HEK293 (cell line): ENCODE measurements at regions not wholly inside any gene's neighbourhood (a gene's known extent, or its start where the extent isn't known, plus 50 kb on each side); places are given as distances from the start of the nearest gene placed in this dataset.

Experiments used
- ATF2 ChIP-seq: fragments of 450-650 bp; formaldehyde crosslinking; IDR thresholded peaks from 2 replicates; pipeline ENCODE4 v1.5.1; 2016; ENCODE audit warnings: missing biosample characterization, missing genetic modification characterization, low read depth
- CTCF ChIP-seq: fragments of 450-650 bp; formaldehyde crosslinking; IDR thresholded peaks from 2 replicates; pipeline ENCODE4 v1.5.1; 2016; ENCODE audit warnings: missing biosample characterization, missing genetic modification characterization
- ELK4 ChIP-seq: IDR thresholded peaks from 2 replicates; pipeline ENCODE4 v1.6.1; 2011; ENCODE audit warnings: mild to moderate bottlenecking, low read depth, low read length, borderline replicate concordance
- GLI2 ChIP-seq: fragments of 450-650 bp; formaldehyde crosslinking; IDR thresholded peaks from 2 replicates; pipeline ENCODE4; 2017; ENCODE audit warnings: missing biosample characterization, missing genetic modification characterization, low read depth, borderline replicate concordance
- GLI4 ChIP-seq: fragments of 450-650 bp; formaldehyde crosslinking; IDR thresholded peaks from 2 replicates; pipeline ENCODE4 v1.5.1; 2016; ENCODE audit warnings: missing biosample characterization, missing genetic modification characterization
- HIC1 ChIP-seq: fragments of 450-650 bp; formaldehyde crosslinking; IDR thresholded peaks from 2 replicates; pipeline ENCODE4 v1.5.1; 2016; ENCODE audit warnings: missing biosample characterization, missing genetic modification characterization
- HOXD13 ChIP-seq: sonication (generic); formaldehyde crosslinking; IDR thresholded peaks from 2 replicates; pipeline ENCODE4 v1.8.0; 2022; ENCODE audit warnings: missing genetic modification reagents, borderline replicate concordance
- KLF16 ChIP-seq: fragments of 450-650 bp; formaldehyde crosslinking; IDR thresholded peaks from 2 replicates; pipeline ENCODE4 v1.5.1; 2017; ENCODE audit warnings: missing biosample characterization, missing genetic modification characterization
- KLF7 ChIP-seq: fragments of 450-650 bp; formaldehyde crosslinking; IDR thresholded peaks from 2 replicates; pipeline ENCODE4 v1.5.1; 2016; ENCODE audit warnings: missing biosample characterization, missing genetic modification characterization, borderline replicate concordance
- MYNN ChIP-seq: fragments of 450-650 bp; formaldehyde crosslinking; IDR thresholded peaks from 2 replicates; pipeline ENCODE4 v1.5.1; 2016; ENCODE audit warnings: missing biosample characterization, missing genetic modification characterization, borderline replicate concordance
- SCRT2 ChIP-seq: fragments of 450-650 bp; formaldehyde crosslinking; IDR thresholded peaks from 2 replicates; pipeline ENCODE4 v1.5.1; 2016; ENCODE audit warnings: missing biosample characterization, missing genetic modification characterization
- SP2 ChIP-seq: fragments of 450-650 bp; formaldehyde crosslinking; IDR thresholded peaks from 2 replicates; pipeline ENCODE4 v1.5.1; 2016; ENCODE audit warnings: missing biosample characterization, missing genetic modification characterization
- SP7 ChIP-seq: fragments of 450-650 bp; formaldehyde crosslinking; IDR thresholded peaks from 2 replicates; pipeline ENCODE4 v1.5.1; 2016; ENCODE audit warnings: missing biosample characterization, missing genetic modification characterization
- ZBTB11 ChIP-seq: fragments of 450-650 bp; formaldehyde crosslinking; conservative IDR thresholded peaks from 2 replicates; pipeline ENCODE4 v1.5.1; 2016; ENCODE audit warnings: low read depth, missing biosample characterization, missing genetic modification characterization
- ZBTB8A ChIP-seq: fragments of 450-650 bp; formaldehyde crosslinking; IDR thresholded peaks from 2 replicates; pipeline ENCODE4 v1.5.1; 2016; ENCODE audit warnings: missing biosample characterization, missing genetic modification characterization
- ZNF146 ChIP-seq: fragments of 450-650 bp; formaldehyde crosslinking; IDR thresholded peaks from 2 replicates; pipeline ENCODE4 v1.5.1; 2016; ENCODE audit warnings: missing biosample characterization, missing genetic modification characterization
- ZNF169 ChIP-seq: fragments of 450-650 bp; formaldehyde crosslinking; IDR thresholded peaks from 2 replicates; pipeline ENCODE4 v1.5.1; 2016; ENCODE audit warnings: missing biosample characterization, missing genetic modification characterization
- ZNF18 ChIP-seq: fragments of 450-650 bp; formaldehyde crosslinking; IDR thresholded peaks from 2 replicates; pipeline ENCODE4 v1.5.1; 2016; ENCODE audit warnings: missing biosample characterization, missing genetic modification characterization
- ZNF341 ChIP-seq: fragments of 450-650 bp; formaldehyde crosslinking; IDR thresholded peaks from 2 replicates; pipeline ENCODE4; 2016; ENCODE audit warnings: low read depth, missing biosample characterization, missing genetic modification characterization
- ZNF394 ChIP-seq: fragments of 450-650 bp; formaldehyde crosslinking; IDR thresholded peaks from 2 replicates; pipeline ENCODE4 v1.5.1; 2016; ENCODE audit warnings: missing biosample characterization, missing genetic modification characterization, mild to moderate bottlenecking, moderate library complexity, borderline replicate concordance
- ZNF48 ChIP-seq: fragments of 450-650 bp; formaldehyde crosslinking; IDR thresholded peaks from 2 replicates; pipeline ENCODE4 v1.5.1; 2016; ENCODE audit warnings: missing biosample characterization, missing genetic modification characterization
- ZNF548 ChIP-seq: fragments of 450-650 bp; formaldehyde crosslinking; IDR thresholded peaks from 2 replicates; pipeline ENCODE4 v1.5.1; 2016; ENCODE audit warnings: missing biosample characterization, missing genetic modification characterization
- ZNF555 ChIP-seq: fragments of 450-650 bp; formaldehyde crosslinking; conservative IDR thresholded peaks from 2 replicates; pipeline ENCODE4 v1.5.1; 2017; ENCODE audit warnings: missing biosample characterization, mild to moderate bottlenecking, missing genetic modification characterization, inconsistent platforms
- ZNF571 ChIP-seq: fragments of 450-650 bp; formaldehyde crosslinking; IDR thresholded peaks from 2 replicates; pipeline ENCODE4 v1.5.0; 2017; ENCODE audit warnings: missing biosample characterization, missing genetic modification characterization
- ZNF621 ChIP-seq: fragments of 450-650 bp; formaldehyde crosslinking; IDR thresholded peaks from 2 replicates; pipeline ENCODE4 v1.5.1; 2017; ENCODE audit warnings: missing biosample characterization, missing genetic modification characterization
- ZNF639 ChIP-seq: fragments of 450-650 bp; formaldehyde crosslinking; IDR thresholded peaks from 2 replicates; pipeline ENCODE4 v1.5.1; 2016; ENCODE audit warnings: missing biosample characterization, missing genetic modification characterization
- ZNF658 ChIP-seq: fragments of 450-650 bp; formaldehyde crosslinking; IDR thresholded peaks from 2 replicates; pipeline ENCODE4; 2016; ENCODE audit warnings: missing biosample characterization, missing genetic modification characterization
- ZNF747 ChIP-seq: fragments of 450-650 bp; formaldehyde crosslinking; IDR thresholded peaks from 2 replicates; pipeline ENCODE4 v1.5.1; 2016; ENCODE audit warnings: missing biosample characterization, missing genetic modification characterization

GRCh38 chr9:79799691-79800335, 228.0 kb downstream of the TLE4 start (continued):
- TF ChIP-seq HIC1 (no peak), ZBTB8A (tag by site-specific recombination) (peak; percentile 61), GLI4 (tag by site-specific recombination) (no peak), ZNF658 (tag by site-specific recombination) (no peak), ZNF341 (no peak), ZNF621 (tag by site-specific recombination) (no peak), CTCF (tag by site-specific recombination) (no peak), KLF16 (no peak), GLI2 (tag by site-specific recombination) (0 out of 2 replicates have a peak, but pooled peaks have one; percentile 31), ZNF571 (tag by site-specific recombination) (no peak), ZNF394 (tag by site-specific recombination) (no peak), ZNF639 (tag by site-specific recombination) (no peak), ELK4 (no peak), ZNF747 (tag by site-specific recombination) (no peak), ZNF548 (no peak), ZNF18 (no peak), ZNF146 (tag by site-specific recombination) (no peak), SCRT2 (tag by site-specific recombination) (peak; percentile 81), SP2 (tag by site-specific recombination) (no peak), ZNF169 (tag by site-specific recombination) (no peak), ATF2 (tag by site-specific recombination) (no peak), SP7 (tag by site-specific recombination) (no peak), HOXD13 (CRISPR knock-in tag) (no peak), MYNN (no peak), KLF7 (no peak), ZNF555 (tag by site-specific recombination) (no peak), ZBTB11 (no peak), ZNF48 (tag by site-specific recombination) (no peak)
